H9 (cell line): ENCODE measurements at regions not wholly inside any gene's neighbourhood (a gene's known extent, or its start where the extent isn't known, plus 50 kb on each side); places are given as distances from the start of the nearest gene placed in this dataset.

Source experiments
- DNase-seq: peaks from one replicate; pipeline ENCODE4 v3.0.0-alpha.2; 2017
- H2AFZ ChIP-seq: one replicate; pipeline ENCODE4 v1.6.1; 2013; ENCODE audit warnings: mild to moderate bottlenecking, low read length, control low read depth, moderate library complexity
- H2AK5ac ChIP-seq: 2 replicates; pipeline ENCODE4 v1.6.1; 2013; ENCODE audit warnings: low read length, control low read depth, mixed read lengths; ENCODE audit not compliant: insufficient read length
- H2BK120ac ChIP-seq: one replicate; pipeline ENCODE4 v1.6.1; 2013; ENCODE audit warnings: low read depth, mild to moderate bottlenecking, low read length, control low read depth, inconsistent platforms; ENCODE audit not compliant: poor library complexity, severe bottlenecking
- H2BK12ac ChIP-seq: 2 replicates; pipeline ENCODE4 v1.6.1; 2013; ENCODE audit warnings: low read length, control low read depth, mixed read lengths, low read depth; ENCODE audit not compliant: insufficient read length
- H2BK15ac ChIP-seq: 2 replicates; pipeline ENCODE4 v1.6.1; 2013; ENCODE audit warnings: low read depth, low read length, control low read depth
- H2BK20ac ChIP-seq: one replicate; pipeline ENCODE4 v1.6.1; 2013; ENCODE audit warnings: low read depth, mild to moderate bottlenecking, low read length, control low read depth, inconsistent platforms; ENCODE audit not compliant: poor library complexity, severe bottlenecking
- H2BK5ac ChIP-seq: 2 replicates; pipeline ENCODE4 v1.6.1; 2013; ENCODE audit warnings: low read length, control low read depth, mixed read lengths; ENCODE audit not compliant: insufficient read length
- H3K14ac ChIP-seq: 2 replicates; pipeline ENCODE4 v1.6.1; 2013; ENCODE audit warnings: low read length, control low read depth; ENCODE audit not compliant: insufficient read depth
- H3K18ac ChIP-seq: 2 replicates; pipeline ENCODE4 v1.6.1; 2013; ENCODE audit warnings: low read depth, mild to moderate bottlenecking, mixed read lengths, low read length, control low read depth; ENCODE audit not compliant: insufficient read length
- H3K23ac ChIP-seq: 2 replicates; pipeline ENCODE4 v1.6.1; 2013; ENCODE audit warnings: low read length, control low read depth, mixed read lengths, low read depth; ENCODE audit not compliant: insufficient read length
- H3K23me2 ChIP-seq: 2 replicates; pipeline ENCODE4 v1.6.1; 2013; ENCODE audit warnings: low read depth, mild to moderate bottlenecking, mixed read lengths, low read length, control low read depth; ENCODE audit not compliant: insufficient read length, poor library complexity, severe bottlenecking
- H3K27ac ChIP-seq: 2 replicates; pipeline ENCODE4 v1.5.1; 2013; ENCODE audit warnings: low read length, control low read depth, mixed read lengths, low read depth; ENCODE audit not compliant: insufficient read length
- H3K27me3 ChIP-seq: 2 replicates; pipeline ENCODE4 v1.6.1; 2013; ENCODE audit warnings: low read length, control low read depth, inconsistent platforms; ENCODE audit not compliant: insufficient read depth
- H3K4ac ChIP-seq: 2 replicates; pipeline ENCODE4 v1.6.1; 2013; ENCODE audit warnings: low read depth, mild to moderate bottlenecking, control low read depth, inconsistent platforms, low read length, moderate library complexity
- H3K4me1 ChIP-seq: 2 replicates; pipeline ENCODE4 v1.6.1; 2013; ENCODE audit warnings: low read length, control low read depth, inconsistent platforms; ENCODE audit not compliant: insufficient read depth
- H3K4me2 ChIP-seq: 2 replicates; pipeline ENCODE4 v1.6.1; 2013; ENCODE audit warnings: low read length, control low read depth, mixed read lengths; ENCODE audit not compliant: insufficient read length, insufficient read depth
- H3K56ac ChIP-seq: 2 replicates; pipeline ENCODE4 v1.6.1; 2013; ENCODE audit warnings: low read depth, mild to moderate bottlenecking, mixed read lengths, low read length, control low read depth; ENCODE audit not compliant: insufficient read length
- H3K79me1 ChIP-seq: 2 replicates; pipeline ENCODE4 v1.6.1; 2013; ENCODE audit warnings: low read depth, mild to moderate bottlenecking, moderate library complexity, low read length, control low read depth, inconsistent platforms; ENCODE audit not compliant: insufficient read depth, poor library complexity, severe bottlenecking
- H3K79me2 ChIP-seq: 2 replicates; pipeline ENCODE4 v1.6.1; 2013; ENCODE audit warnings: low read length, control low read depth, inconsistent platforms; ENCODE audit not compliant: insufficient read depth
- H3K9ac ChIP-seq: 2 replicates; pipeline ENCODE4 v1.6.1; 2013; ENCODE audit warnings: low read length, control low read depth, mixed read lengths; ENCODE audit not compliant: insufficient read length; ENCODE audit errors: extremely low read depth
- H3K9me3 ChIP-seq: one replicate; pipeline ENCODE4 v1.6.1; 2013; ENCODE audit warnings: low read depth, low read length, inconsistent platforms; ENCODE audit not compliant: control insufficient read depth
- H3T11ph ChIP-seq: one replicate; pipeline ENCODE4 v1.6.1; 2013; ENCODE audit warnings: mild to moderate bottlenecking, low read length, control low read depth, inconsistent platforms
- H4K20me1 ChIP-seq: one replicate; pipeline ENCODE4 v1.6.1; 2013; ENCODE audit not compliant: control insufficient read depth, insufficient read length, insufficient read depth
- H4K5ac ChIP-seq: 2 replicates; pipeline ENCODE4 v1.6.1; 2013; ENCODE audit warnings: low read depth, mild to moderate bottlenecking, mixed read lengths, low read length, control low read depth; ENCODE audit not compliant: insufficient read length
- H4K8ac ChIP-seq: replicated peaks from 2 replicates; pipeline ENCODE4 v1.6.1; 2013; ENCODE audit warnings: low read length, control low read depth, mixed read lengths, low read depth; ENCODE audit not compliant: insufficient read length
- H4K91ac ChIP-seq: 2 replicates; pipeline ENCODE4 v1.6.1; 2013; ENCODE audit warnings: low read depth, mild to moderate bottlenecking, moderate library complexity, mixed read lengths, low read length, control low read depth; ENCODE audit not compliant: insufficient read length
- H3K27ac Mint-ChIP-seq, 3 experiments: 2 replicates in 2 of 3; 3 replicates in 1 of 3; pipeline ENCODE4 v1.8.0; 2020 to 2021; ENCODE audit warnings: mixed read lengths in 3 of 3, mild to moderate bottlenecking in 1 of 3, moderate library complexity in 1 of 3
- H3K27me3 Mint-ChIP-seq: 2 replicates; pipeline ENCODE4 v1.8.0; 2021; ENCODE audit warnings: low read depth, mild to moderate bottlenecking, moderate library complexity, mixed read lengths
- H3K36me3 Mint-ChIP-seq, 3 experiments: 2 replicates in 2 of 3; 3 replicates in 1 of 3; pipeline ENCODE4 v1.8.0; 2020 to 2021; ENCODE audit warnings: low read depth in 3 of 3, mixed read lengths in 3 of 3; ENCODE audit not compliant: insufficient read depth in 1 of 3
- H3K4me1 Mint-ChIP-seq, 2 experiments: 2 replicates each; pipeline ENCODE4 v1.8.0; 2020; ENCODE audit warnings: mixed read lengths in 2 of 2
- H3K4me3 Mint-ChIP-seq, 2 experiments: 2 replicates in 1 of 2; 3 replicates in 1 of 2; pipeline ENCODE4 v1.8.0; 2020 to 2021; ENCODE audit warnings: mild to moderate bottlenecking in 2 of 2, mixed read lengths in 2 of 2, moderate library complexity in 1 of 2
- H3K9me3 Mint-ChIP-seq, 2 experiments: 2 replicates in 1 of 2; 3 replicates in 1 of 2; pipeline ENCODE4 v1.8.0; 2020; ENCODE audit warnings: mild to moderate bottlenecking in 2 of 2, mixed read lengths in 2 of 2, moderate library complexity in 1 of 2
- CTCF ChIP-seq: fragments of 200-600 bp; sonication (generic); conservative IDR thresholded peaks from 3 replicates; pipeline ENCODE4 v1.8.0; 2021; ENCODE audit warnings: antibody characterized with exemption, mild to moderate bottlenecking

GRCh38 chr4:107559653-107560052 lies 160.4 kb downstream of the PAPSS1 start:
- no peak overlapping the region for H2BK15ac ChIP-seq
- no peaks in the 10 kb centered on the region for H3K23me2 ChIP-seq
- no peak overlapping the region for H3K23ac ChIP-seq
- H4K8ac ChIP-seq = no peak overlapping the region
- H3T11ph ChIP-seq = no peak overlapping the region
- no peak overlapping the region for H2BK5ac ChIP-seq
- Mint-ChIP-seq H3K27ac (no peak overlapping the region), H3K4me1 (peaks cover 9 to 11% of the 10 kb centered on the region in 2 experiments), H3K36me3 (no peaks in the 10 kb centered on the region; a peak in 1 of 7 replicates), H3K27me3 (no peaks in the 10 kb centered on the region), H3K4me3 (no peak overlapping the region), H3K9me3 (peaks cover 0 to 2% of the 10 kb centered on the region in 2 experiments; a peak in 1 of 5 replicates)
- H4K91ac ChIP-seq = no peak overlapping the region
- no peaks in the 10 kb centered on the region for H3K79me1 ChIP-seq
- no peak for DNase-seq
- H3K79me2 ChIP-seq = no peaks in the 10 kb centered on the region
- H2BK120ac ChIP-seq = no peak overlapping the region
- no peak overlapping the region for H3K18ac ChIP-seq
- H3K27me3 ChIP-seq = no peaks in the 10 kb centered on the region
- no peak overlapping the region for H2BK12ac ChIP-seq
- no peaks in the 10 kb centered on the region for H3K9me3 ChIP-seq
- no peak overlapping the region for H3K9ac ChIP-seq
- H3K4me1 ChIP-seq = peaks cover 5% of the 10 kb centered on the region; the same call in 1 of the 2 replicates
- H3K14ac ChIP-seq = no peak overlapping the region
- no peak overlapping the region for H4K5ac ChIP-seq
- H4K20me1 ChIP-seq = no peaks in the 10 kb centered on the region
- H2AFZ ChIP-seq = no peak overlapping the region
- no peak for TF ChIP-seq CTCF
- H3K56ac ChIP-seq = no peak overlapping the region
- H3K4ac ChIP-seq = no peak overlapping the region
- H3K27ac ChIP-seq = no peak overlapping the region
- H3K4me2 ChIP-seq = no peak overlapping the region
- no peak overlapping the region for H2BK20ac ChIP-seq
- H2AK5ac ChIP-seq = no peak overlapping the region
